ENCODE measurements at regions not wholly inside any gene's neighbourhood (a gene's known extent, or its start where the extent isn't known, plus 50 kb on each side); places are given as distances from the start of the nearest gene placed in this dataset.

GRCh38 chr7:106512217-106512616 lies 148.7 kb downstream of the CCDC71L start:
- TF ChIP-seq, protein P1, sequence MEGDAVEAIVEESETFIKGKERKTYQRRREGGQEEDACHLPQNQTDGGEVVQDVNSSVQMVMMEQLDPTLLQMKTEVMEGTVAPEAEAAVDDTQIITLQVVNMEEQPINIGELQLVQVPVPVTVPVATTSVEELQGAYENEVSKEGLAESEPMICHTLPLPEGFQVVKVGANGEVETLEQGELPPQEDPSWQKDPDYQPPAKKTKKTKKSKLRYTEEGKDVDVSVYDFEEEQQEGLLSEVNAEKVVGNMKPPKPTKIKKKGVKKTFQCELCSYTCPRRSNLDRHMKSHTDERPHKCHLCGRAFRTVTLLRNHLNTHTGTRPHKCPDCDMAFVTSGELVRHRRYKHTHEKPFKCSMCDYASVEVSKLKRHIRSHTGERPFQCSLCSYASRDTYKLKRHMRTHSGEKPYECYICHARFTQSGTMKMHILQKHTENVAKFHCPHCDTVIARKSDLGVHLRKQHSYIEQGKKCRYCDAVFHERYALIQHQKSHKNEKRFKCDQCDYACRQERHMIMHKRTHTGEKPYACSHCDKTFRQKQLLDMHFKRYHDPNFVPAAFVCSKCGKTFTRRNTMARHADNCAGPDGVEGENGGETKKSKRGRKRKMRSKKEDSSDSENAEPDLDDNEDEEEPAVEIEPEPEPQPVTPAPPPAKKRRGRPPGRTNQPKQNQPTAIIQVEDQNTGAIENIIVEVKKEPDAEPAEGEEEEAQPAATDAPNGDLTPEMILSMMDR (IDR thresholded peaks at IDR 0.05), result no peak
- TF ChIP-seq POLR2A (IDR thresholded peaks at IDR 0.05), result no peak
